Lower leg skin (tissue), 3 donors: ENCODE measurements at regions not wholly inside any gene's neighbourhood (a gene's known extent, or its start where the extent isn't known, plus 50 kb on each side); places are given as distances from the start of the nearest gene placed in this dataset.

Experiments
- POLR2A ChIP-seq, 2 donors: fragments of 450-650 bp; IDR thresholded peaks; one replicate each; pipeline ENCODE4 v1.6.1; 2016 to 2017; ENCODE audit warnings: antibody characterized with exemption in 2 of 2, mild to moderate bottlenecking in 1 of 2, moderate library complexity in 1 of 2
- TF ChIP-seq, protein P1 (sequence below), 3 donors: fragments of 450-650 bp; IDR thresholded peaks; one replicate each; pipeline ENCODE4 v1.5.1; 2016; ENCODE audit warnings: antibody characterized with exemption in 3 of 3, mild to moderate bottlenecking in 3 of 3, moderate library complexity in 2 of 3

DNA sequence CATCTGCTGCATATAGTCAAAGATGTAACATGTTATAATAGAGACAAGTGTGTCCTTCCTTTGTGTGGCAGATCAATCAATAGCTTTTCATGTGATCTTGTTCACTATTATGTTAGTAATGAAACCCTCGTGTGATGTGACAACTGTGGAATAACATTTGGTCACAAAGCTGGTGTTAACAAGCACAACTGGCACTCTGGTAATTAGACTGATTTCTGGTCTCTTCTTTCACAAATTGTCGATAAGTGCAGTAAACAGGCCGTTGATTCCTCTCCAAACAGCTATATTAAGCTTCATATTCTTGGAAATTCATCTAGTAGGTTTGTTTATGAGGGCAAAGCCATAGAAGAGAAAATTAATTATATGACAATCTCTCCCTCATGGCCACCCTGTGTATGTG lies 616.7 kb upstream of the PTBP2 start:
- TF ChIP-seq POLR2A (IDR thresholded peaks at IDR 0.05): no peak
- TF ChIP-seq, protein P1, sequence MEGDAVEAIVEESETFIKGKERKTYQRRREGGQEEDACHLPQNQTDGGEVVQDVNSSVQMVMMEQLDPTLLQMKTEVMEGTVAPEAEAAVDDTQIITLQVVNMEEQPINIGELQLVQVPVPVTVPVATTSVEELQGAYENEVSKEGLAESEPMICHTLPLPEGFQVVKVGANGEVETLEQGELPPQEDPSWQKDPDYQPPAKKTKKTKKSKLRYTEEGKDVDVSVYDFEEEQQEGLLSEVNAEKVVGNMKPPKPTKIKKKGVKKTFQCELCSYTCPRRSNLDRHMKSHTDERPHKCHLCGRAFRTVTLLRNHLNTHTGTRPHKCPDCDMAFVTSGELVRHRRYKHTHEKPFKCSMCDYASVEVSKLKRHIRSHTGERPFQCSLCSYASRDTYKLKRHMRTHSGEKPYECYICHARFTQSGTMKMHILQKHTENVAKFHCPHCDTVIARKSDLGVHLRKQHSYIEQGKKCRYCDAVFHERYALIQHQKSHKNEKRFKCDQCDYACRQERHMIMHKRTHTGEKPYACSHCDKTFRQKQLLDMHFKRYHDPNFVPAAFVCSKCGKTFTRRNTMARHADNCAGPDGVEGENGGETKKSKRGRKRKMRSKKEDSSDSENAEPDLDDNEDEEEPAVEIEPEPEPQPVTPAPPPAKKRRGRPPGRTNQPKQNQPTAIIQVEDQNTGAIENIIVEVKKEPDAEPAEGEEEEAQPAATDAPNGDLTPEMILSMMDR (IDR thresholded peaks at IDR 0.05): no peak
